ENCODE measurements at regions not wholly inside any gene's neighbourhood (a gene's known extent, or its start where the extent isn't known, plus 50 kb on each side); places are given as distances from the start of the nearest gene placed in this dataset.
A peak's percentile ranks its signal among the peaks of the same experiment; 100 is the strongest.

- no peak for DNase-seq
- Mint-ChIP-seq H3K27ac (peak overlapping the region; percentile 37), H3K36me3 (peaks cover 0 to 2% of the 10 kb centered on the region in 2 donors), H3K4me1 (peaks cover 11 to 17% of the 10 kb centered on the region in 2 donors), H3K27me3 (peaks cover 11 to 12% of the 10 kb centered on the region in 2 donors), H3K4me3 (no peak overlapping the region), H3K9me3 (peaks cover 0 to 3% of the 10 kb centered on the region in 2 donors)
- ATAC-seq (replicated peaks), result peak; percentile 14 to 41
These were observed 50.0 kb upstream of the INSIG1 start for GRCh38 chr7:155247479-155248365.
